ENCODE measurements at regions not wholly inside any gene's neighbourhood (a gene's known extent, or its start where the extent isn't known, plus 50 kb on each side); places are given as distances from the start of the nearest gene placed in this dataset.

DNA sequence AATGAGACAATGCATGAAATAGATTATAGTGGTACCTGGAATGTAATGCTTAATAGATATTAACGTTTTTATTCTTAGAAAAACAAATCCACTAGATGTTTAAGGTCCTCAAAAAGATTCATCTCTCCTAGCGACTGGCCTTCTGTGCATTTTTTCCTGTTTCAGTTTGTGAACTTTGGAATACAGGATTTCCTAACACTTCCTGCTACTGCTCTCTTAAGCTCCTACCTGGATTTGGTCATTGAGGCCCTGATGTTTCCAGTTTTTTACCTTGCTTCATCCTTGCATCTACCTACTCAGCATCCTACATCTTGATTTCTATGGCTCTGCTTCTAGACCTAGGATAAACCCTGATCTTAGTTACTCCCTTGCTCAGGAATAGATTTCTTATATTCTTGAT is 188.4 kb downstream of the ABCC12 start:
- DNase-seq: no peak

DNA sequence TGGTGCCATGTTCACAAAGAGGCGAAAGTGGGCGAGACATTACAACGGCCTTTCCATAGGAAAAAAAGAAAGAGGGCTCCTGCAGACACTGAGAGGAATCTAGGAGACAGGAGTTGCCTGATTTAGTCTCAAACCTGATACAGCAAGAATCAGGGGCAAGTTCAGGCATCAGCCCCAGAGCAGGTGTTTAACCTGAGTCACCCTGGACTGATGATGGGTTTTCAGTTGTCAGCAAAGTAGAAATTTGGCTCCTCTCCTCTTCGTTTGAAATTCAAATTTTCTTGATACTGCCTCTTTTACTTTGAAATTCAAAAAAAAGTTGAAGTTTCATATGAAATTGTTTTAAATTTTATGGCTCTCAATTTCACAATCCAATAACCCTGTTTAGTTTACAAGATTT is 189.5 kb downstream of the ABCC12 start:
- DNase-seq: no peak

DNA sequence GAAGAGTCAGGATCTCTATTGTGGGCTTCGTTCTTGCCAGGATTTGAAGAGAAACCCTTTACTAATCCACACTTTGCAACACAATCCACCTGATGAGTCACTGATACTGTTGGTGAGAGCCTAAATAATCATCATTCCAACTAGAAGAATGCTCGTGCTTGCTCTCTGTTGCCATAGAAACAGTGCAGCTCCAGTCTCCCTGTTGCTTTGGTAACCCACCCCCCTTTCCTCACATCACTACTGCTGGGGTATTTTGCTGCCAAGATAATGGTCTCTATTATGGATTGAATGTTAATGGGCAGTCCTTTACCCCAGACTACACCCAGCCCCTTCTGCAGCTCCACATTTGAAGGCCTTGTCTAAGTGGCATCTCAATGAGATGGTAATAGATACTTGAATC is 190.4 kb downstream of the ABCC12 start:
- no peak for DNase-seq

DNA sequence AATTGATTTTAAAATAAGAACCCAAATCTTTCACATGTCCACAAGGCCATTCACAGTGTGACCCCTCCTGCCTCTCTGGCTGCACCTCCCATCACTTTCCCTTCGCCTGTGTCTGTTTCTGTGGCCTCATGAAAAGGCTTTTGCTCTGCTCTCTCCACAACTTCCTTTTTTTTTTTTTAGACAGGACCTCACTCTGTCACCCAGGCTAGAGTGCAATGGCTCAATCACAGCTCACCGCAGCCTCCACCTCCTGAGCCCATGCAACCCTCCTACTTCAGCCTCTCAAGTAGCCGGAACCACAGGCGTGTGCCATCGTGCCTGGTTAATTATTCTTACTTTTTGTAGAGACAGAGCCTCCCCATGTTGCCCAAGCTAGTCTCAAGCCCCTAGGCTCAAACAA is 197.1 kb downstream of the ABCC12 start:
- no peak for DNase-seq

DNA sequence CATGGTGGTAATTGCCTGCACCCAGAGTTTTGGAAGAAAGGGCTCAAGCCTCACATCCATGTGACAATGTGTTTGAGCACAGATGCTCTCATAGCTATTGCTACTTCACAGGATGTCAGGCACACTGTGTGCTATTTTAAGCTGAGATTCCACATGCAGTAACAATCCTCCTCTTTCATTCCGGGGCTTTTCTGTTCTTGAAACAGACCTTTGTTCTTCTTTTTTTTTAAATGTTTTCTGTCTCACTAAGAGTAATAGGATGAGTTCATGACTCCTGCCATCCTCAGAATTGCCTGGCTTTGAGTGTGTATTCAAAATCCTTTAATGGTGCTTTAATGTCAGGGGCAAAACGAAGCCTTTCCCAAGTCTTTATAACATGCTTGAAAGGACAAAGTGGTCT is 198.9 kb downstream of the ABCC12 start:
- no peak for DNase-seq

DNA sequence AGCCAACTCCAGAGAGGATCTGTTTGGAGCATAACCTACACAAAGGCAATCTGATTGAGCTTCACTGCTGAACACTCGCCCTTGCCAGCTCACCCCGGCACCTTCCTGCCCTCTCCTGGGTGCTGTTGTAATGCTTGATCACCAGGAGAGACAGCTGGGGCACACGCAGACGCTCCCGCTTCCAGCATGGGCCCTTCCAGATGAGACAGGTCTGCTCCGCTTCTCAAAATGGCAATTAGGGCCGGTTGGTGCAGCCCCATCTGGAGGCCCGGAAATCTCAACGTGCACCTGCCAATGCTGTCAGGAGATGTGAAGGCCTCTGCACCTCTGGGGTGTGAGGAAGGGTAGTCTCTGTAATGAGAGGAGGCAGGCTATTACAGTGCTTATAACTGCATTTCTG is 206.1 kb downstream of the ABCC12 start:
- no peak for DNase-seq

DNA sequence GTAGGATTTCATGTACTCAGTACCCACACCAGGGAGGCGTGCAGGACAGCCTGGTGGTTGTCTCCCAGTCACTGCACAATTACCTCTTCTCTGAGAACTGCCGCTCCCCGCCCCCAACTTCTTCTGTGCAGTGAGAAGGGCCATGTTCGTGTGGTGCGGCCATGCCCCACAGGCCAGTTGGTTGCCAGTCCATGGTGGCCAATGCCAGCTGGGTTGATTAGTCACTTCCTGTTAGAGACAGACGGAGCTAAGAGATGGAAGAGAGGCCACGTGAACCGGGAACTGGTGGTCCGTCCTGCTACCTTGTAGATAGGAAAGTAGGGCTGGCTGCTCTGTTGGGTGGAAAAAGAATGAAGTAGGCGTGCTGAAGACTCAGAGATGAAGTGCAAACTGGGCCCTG is 206.5 kb downstream of the ABCC12 start:
- no peak for DNase-seq

DNA sequence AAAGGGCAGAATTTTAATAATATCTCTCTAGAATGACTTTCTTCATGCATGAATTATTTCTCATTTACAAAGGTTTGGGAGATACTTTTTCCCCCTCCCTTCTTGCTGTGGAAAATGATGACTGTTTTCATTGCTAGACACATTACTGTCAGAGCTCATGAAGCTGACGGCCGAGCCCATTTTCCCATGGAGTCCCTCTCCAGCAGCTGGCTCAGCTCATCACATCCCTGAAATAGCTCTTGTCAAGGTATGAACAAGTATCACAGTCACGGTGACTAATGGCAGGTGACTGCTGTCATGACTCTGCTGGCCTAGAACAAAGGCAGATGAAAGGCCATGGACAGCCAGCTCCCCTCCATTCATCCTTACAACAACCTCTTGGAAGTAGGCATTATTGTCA is 208.1 kb downstream of the ABCC12 start:
- DNase-seq: no peak

DNA sequence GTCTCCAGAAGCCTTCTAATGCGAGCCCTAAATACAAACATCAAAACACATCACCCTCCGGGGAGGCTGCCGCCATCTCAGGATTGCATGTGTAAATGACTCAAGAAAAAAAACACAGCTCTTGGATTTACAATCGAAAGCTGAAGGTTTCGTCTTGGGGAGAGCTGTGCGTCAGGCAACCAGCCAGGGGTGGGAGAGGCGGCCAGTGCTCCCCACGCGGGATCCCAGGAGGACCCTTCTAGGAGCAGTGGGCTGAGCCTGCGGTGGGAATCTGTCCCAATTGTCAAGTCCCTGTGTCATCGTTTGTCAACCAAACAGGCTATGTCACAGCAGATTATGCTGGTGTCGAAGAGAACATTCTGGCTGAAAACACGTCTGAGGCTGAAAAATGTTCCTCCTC is 209.7 kb downstream of the ABCC12 start:
- DNase-seq: no peak

DNA sequence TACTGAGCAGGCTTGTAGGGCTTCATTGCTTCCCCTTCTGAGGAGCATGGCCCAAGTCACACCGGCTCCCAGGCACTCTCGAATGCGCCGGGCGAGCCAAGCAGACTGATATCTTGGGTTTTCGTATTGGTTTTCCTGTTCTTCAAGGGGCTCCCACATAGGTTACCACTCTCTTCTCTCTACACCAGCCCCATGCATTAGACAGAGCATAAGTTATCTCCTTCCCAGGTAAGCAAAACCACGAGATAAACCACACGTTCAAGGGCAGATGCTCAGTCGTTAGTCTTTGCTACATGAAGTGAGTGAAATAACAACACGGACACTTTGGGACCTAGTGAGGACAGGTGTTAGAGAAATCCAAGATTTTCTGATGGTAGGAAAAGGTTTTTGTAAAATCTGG is 211.2 kb downstream of the ABCC12 start:
- DNase-seq: no peak

DNA sequence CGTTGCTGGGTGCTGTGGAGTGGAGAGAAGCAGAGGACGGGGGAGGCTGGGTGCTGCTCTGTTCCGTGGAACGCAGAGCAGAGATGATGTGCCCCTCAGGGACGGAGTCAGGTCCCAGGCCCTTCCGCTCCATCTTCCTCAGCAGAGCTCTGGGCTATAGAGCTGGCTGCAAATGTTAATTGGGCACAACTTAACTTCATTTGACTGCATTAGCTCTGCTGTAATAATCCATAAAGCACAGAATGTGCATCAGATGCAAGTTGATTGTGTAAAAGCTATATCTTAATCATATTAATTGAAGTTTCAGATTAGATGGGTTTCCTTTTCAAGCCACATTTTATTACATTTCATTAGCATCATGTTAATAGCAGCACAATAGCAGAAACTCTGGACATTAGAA is 212.6 kb downstream of the ABCC12 start:
- DNase-seq: no peak

DNA sequence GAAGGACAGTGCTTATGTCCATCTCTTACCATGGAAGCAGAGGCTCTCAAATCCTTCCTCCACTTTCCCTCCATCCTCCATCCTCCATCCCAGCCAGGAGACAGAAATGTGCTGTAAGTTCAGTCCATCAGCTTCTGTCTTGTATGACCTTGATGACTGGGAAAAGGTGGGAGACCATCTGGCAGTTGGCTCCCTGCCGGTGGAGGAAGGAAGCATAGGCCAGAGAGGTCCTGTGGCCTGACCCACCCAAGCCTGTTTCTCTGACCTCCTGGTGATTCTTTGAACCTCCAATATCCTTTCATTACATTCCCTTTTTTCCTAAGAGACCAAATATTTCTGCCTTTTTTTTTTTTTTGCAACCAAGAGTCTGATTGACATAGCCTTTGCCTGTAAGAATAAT is 215.3 kb downstream of the ABCC12 start:
- DNase-seq: no peak

DNA sequence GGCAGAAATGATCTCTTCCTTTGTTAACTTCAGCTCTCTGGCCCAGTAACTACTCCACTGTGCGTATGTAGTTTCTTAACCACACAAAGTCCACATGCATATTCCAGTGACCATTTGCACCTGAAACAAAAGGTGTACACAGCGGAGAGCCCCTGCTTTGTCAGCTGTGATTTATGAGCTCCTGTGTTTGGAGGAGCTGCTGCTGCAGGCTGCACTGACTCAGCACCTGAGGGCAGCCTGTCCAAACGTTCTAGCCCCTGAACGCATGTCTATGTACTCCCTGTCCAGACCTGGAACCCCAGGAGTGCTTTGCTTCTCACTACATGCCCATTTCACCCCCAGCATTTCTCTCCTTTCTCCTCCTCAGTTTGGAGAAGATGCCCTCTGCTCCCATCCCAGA is 216.1 kb downstream of the ABCC12 start:
- DNase-seq: no peak

DNA sequence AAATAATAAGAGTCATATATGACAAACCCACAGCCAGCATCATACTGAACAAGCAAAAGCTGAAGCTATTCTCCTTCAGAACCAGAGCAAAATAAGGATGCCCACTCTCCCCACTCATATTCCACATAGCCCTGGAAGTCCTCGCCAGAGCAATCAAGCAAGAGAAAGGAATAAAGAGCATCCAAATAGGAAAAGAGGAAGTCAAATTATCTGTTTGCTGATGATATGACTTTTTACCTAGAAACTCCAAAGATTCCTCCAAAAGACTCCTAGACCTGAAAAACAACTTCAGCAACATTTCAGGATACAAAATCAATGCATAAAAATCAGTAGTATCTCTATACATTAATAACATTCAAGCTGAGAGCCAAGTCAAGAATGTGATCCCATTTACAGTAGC is 217.5 kb downstream of the ABCC12 start:
- no peak for DNase-seq

DNA sequence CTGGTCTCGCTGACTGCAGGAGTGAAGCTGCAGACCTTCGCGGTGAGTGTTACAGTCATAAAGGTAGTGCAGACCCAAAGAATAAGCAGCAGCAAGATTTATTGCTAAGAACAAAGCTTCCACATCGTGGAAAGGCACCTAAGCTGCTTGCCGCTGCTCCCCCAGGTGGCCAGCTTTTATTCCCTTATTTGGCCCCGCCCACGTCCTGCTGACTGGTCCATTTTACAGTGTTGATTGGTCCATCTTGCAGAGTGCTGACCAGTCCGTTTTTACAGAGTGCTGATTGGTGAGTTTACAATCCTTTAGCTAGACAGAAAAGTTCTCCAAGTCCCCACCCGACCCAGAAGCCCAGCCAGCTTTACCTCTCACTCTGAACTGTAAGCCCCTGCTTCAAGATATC is 227.8 kb downstream of the ABCC12 start:
- DNase-seq: no peak

DNA sequence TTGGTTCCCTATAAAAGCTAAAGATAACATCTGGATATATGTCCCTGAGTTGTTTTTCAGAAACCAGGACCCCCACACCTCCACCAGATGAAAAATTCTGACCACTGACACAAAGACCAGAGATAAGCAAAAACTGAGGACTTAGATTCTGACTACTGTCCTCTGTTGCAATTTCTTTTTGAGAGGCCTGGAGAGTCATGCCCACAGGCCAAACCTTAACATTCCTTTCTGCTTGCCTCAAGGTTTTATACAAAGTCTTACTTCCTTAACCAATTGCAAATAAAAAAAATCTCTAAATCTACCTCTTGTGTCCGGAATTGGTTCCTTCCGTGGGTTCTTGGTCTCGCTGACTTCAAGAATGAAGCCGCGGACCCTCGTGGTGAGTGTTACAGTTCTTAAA is 228.5 kb downstream of the ABCC12 start:
- no peak for DNase-seq

DNA sequence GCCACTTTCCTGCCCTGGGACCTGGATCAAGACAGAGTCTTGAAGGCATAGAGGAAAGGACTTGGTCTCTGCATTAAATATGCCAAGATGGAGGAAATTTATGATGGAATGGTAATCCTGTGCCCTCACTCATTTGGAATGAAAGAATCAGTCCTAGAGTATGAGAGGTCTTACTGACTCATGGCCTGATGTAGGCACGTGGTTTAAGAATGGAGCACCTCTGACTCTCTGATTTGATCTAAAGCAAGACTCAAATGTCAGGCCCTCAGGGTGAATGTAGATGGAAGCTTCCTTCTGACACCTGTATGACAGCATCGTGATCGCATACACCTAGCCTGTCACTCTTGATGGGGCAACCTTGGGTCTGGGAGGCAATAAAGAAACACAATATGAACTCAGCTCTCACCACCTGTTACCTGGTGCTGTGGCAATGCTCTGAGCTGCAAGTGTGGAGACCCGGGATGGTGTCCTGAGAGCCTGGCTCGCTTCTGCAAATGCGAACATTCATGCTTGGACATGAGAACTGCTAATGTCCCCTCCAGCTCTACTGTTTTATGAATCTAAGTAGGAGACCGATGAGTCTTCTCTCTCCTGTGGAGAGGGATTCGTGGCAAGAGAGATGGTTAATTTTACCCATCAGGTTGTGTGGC is 229.9 kb downstream of the ABCC12 start:
- no peak for DNase-seq

DNA sequence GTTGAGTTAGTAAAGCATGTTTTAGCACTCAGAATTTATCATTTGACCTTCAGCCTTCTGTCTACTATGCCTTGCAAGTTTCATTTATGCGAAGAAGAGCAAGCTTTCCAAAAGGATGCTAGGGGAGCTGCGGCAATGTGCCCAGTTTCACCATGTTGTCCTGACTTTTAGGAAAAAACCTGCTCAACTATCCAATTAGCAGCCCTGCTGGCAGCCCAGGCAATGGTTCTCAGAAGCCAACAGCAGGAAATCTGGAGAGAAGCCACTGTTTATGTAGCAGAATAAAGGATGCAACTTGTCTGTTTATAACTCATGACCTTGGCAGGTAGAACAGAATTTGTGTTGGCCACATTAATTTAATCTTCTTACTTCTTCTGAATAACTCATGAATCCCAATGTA is 230.8 kb downstream of the ABCC12 start:
- no peak for DNase-seq

DNA sequence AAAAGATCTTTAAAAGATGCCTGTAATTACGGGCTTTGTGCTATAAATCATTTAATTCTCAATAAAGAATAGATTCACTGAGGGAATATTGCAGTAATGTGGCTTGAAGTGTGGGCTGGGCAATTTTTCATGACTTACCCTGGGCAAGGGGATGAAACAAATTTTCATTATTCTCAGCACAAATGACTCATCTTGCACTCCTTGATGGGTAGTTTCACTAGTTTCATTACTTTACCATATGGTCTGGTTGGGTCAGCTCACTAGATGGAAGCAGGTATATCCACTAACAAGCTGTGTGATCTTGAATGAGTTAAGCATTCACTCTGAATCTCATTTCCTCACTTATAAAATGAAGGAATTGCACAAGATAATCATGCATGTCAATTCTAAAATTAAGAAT is 234.3 kb downstream of the ABCC12 start:
- DNase-seq: no peak

DNA sequence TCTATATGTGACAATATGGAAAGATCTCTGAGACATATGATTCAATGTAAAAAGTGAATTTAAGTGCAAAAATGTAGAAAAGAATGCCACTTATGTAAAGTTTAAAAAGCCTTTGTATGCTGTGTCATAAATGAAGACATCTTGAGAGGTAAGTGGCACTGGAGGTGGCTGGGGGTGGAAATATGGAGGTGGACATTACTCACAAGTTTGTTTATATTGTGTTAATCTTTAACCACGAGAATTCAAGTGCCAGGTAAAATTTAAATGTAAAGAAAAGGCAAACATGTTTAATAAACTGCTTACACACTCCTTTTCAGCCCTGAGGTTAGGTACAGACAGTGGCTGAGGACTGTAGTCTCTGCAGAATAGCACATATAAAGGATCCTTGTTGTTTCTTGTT is 235.1 kb downstream of the ABCC12 start:
- no peak for DNase-seq

DNA sequence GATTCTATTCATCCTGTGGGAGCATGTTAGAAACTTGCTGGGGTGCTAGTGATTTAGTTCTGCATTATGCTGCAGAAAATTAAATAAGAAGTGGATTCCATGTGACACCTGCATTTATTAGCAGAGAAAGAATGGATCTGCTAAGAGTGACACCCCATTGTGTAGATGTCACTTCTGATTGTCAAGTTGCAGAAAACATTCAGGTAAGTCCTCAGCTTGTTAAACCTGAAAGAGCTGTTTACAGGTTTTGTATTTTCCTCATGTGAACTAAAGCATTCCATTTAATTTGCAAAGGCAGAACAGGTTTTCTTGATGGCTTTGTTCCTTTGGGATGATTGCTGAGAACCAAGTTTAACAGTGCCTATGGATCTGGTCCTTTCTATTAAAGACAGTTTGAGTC is 238.7 kb downstream of the ABCC12 start:
- DNase-seq: no peak

DNA sequence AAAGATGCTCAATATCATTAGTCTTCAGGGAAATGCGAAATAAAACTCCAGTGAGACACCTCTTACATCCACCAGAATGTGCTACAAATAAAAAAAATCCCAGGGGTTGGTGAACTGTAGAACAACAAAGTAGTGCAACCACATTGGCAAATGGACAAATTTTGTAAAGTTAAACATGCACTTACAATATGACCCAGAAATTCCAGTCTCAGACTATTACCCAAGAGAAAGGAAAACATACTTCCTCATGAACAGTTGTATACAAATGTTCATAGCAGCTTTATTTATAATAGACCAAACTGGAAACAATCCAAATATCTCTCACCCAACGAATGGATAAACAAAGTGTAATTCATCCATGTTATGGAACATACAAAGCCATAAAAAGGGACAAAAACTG is 239.5 kb downstream of the ABCC12 start:
- DNase-seq: no peak

DNA sequence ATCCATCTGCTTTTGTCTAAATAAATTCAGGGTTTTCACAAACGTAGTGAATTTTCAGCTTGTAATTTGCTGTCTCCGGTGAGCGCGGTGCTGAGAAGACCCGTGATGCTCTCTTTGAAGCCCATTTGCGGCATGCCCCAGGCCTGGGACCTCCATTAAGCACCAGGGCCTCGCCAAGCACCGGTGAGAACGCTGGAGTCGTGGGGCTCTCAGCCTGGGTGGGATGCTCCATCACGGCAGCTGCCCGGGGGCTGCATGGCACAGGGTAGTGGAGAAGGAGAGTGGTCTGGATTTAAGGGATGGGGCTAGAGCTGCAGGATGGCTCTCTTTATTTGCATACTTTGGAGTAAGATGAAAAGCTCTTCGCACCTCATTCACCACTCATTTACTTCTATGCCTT is 248.7 kb downstream of the ABCC12 start:
- DNase-seq: no peak

DNA sequence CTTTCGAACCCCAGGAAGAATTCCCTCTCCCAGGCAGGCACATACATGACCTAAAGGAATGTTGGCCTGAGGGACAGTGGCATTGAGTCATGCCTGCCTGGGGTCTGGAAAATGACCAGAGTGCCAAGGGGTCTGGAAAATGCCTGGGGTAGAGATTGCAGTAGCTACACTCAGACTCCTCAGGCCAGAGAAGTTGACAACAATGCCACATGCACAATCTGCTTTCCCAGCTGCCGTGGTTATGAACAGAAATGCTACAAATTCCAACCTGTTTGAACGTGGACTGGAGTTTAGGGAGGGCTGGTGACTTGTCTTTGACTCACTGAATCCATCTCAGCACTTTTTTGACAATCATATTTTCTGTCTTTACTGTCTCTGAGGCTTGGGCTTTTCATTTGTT is 250.0 kb downstream of the ABCC12 start:
- DNase-seq: no peak

DNA sequence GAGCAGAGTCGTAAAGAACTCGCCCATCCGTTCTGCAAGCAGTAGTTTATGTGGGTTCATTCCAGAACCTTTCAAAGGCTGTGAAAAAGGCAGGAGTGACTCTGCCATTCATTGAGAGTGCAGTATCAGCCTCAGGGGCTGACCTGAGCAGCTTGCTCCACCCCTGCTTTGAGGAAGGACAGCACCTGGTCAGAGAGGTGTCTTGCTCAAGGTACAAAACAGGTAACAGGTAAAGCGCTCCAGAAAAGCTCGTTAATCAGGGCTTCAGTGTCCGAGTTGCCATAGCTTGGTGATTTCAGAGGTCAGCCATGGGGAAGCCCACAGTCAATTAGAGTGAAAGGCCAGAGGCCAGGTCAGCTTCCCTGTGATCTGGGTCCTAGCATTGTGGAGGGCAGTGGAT is 251.1 kb downstream of the ABCC12 start:
- DNase-seq: no peak

DNA sequence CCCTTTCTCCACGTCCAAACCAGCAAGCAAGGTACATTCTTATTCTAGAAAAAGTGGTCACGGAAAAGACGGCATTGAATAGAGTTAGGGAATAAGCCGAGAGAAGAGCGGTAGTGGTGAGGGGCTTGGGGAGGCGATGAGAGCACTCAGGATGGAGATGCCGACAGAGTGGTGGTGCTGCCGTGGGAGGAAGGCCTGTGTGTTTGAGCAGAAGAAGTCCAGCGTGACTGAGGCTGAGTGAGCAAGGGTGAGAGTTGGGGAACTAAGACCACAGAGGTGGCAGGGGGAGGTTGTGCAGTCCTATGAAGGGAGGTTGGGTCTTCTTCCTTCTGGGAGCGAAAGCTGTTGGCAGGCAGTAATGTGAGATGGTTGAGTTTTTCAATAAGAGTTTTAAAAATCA is 252.3 kb downstream of the ABCC12 start:
- no peak for DNase-seq

Data from activated CD4-positive, CD25-positive, alpha-beta regulatory T cell treated with anti-CD3 and anti-CD28 coated beads, Interleukin-2, amount 50 U/mL, for 72 hours (primary cell).